ENCODE measurements at regions not wholly inside any gene's neighbourhood (a gene's known extent, or its start where the extent isn't known, plus 50 kb on each side); places are given as distances from the start of the nearest gene placed in this dataset.

DNA sequence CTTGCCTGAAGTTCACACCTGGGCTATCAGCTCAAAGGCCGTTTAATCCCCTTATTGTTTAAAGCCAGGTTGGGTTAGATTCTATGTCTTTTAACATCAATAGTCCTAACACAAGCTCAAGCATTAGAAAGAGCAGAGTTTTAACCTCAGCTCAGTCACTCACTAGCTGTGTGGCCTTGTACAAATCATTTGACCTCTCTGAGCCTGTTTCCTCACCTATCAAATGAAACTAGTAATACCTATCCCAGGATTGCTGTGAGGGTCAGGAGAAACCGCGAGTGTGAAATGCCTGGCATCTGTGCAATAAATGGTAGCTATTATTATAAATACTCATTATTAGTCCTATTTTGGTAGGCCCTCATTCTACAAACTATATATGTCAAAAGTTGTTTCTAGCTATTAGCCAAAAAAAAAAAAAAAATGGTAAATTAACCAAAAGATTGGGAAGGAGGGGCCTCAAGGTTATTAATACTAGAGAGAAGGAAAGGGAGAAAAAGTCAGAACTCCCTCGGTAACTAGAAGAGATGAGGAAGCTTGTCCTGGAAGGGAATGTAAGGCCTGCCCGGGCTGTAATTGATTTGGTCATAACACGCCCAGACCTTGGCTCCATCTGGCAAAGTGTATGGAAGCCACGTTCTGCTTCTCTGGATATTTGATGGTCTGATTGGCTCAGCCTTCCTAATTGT, 510.5 kb upstream of the PROK2 start:
- DNase-seq = no peak

DNA sequence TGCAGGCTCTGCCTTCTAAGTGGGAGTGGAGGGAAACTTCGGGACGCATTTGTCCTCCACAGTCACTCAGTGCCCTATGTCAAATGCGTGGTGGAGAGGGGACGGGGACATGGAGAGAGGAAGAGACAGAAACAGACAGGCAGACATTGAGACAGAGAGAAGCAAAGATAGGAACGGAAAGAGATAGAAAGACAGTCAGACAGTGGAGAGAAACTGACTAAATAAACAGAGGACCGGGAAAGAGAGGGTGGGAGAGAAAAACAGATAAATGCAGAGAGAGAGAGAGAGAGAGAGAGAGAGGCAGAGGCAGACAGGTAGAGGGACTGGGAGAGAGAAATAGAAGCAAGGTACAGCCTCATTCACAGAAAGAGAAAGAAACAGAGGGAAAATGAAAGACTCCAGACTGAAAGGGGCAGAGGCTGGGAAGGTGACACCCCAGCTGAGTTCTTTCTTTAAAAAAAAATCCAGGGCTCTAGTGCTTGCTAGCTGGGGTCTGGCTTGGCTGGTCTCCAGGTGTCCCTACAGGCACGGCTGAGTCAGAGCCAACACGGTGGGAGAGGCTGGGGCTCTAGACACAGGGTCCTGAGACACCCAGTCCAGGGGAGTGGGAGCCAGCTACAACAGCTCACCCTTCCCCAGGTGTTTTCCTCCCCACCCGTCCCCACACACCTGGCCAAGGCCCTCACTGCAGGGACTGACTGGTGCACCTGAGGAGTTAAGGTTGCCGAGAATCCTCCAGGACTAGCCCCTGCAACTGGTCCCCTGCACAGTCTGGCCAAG, 506.1 kb upstream of the PROK2 start:
- no peak for DNase-seq

DNA sequence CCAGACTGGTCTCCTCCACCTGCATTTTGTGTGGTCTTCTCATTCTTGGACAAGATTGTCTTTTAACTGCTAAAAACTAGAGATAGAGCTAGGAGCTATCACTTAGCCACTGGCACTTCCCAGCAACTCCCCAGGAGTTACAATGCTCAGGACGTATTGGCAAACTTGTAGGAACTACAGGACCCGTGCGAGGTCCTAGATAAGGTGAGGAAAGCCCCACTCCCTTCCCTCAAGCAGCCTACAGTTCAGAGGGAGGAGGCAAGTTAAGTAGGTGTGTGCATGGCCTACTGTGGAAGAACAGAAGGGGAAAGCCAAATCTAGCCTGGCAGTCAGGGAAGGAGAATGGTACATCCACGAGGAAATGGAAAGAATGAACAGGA, 504.7 kb upstream of the PROK2 start:
- no peak for DNase-seq

DNA sequence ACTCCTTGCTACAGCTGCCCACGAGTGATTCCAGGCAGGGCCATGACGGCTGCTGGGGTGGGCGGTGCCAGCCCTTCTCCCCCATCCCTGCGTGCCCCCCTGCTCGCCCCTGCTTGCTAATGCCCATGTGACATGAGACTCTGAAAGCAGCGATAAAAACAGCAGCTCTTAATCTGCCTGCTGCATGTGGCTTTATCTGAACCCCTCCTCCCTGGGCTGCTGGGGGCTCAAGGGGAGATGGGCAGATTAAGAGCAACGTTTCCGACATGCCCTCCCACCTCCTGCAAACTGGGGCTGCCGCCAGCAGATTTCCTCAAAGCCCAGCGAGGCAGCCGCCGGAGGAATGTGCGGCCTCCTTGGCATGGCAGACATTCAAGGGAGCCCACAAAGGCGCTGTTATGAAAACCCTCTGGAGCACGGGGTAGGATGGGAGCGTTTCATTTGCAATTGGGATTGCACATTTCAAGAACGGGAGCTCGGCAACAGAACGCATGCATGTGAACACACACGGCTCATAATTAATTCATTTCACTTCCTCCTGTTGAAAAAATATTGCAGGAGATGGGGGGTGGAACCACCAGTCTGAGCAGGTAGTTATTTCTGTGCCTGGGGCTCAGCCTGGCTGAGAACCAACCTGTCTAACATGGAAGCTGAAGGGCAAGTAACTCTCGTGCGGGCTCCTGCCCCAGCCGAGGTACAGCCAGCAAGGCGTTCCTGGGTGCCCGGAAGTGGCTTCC, 504.2 kb upstream of the PROK2 start:
- DNase-seq = peak in 1 of 2 donors; percentile 8

DNA sequence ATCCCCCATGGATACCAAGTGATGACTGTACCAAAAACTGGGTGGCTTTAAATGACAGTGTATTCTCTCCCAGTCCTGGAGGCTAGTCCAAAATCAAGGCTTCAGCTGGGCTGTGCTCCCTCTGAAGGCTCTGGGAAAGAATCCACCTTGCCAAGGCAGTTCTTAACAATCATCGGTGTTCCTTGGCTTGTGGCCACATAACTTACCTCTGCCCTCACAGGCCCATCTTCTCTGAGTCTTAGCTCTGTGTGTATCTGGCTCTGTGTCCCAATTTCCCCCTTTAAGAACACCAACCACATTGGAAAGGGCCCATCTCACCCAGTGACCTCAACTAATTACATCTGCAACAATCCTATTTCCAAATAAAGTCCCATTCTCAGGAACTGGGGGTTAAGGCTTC, 503.0 kb upstream of the PROK2 start:
- DNase-seq = no peak

DNA sequence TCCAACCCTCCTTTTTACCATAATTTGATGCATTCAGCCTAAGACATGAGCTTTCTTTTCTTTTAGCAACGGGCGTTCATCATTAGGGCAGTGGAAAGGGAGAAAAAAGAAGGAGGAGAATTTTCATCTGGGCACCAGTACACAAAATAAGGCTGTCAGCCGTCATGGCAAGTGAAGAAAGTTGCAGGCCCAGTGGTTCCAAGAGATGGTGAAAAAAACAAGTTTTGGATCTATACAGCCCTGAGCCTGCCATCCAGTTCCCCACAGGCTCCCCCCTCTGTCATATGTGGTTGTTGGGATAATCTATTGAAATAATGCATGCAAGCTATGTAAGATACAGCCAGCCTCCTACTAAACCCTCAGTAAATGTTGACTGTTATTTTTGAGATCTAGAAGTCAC, 500.6 kb upstream of the PROK2 start:
- no peak for DNase-seq

DNA sequence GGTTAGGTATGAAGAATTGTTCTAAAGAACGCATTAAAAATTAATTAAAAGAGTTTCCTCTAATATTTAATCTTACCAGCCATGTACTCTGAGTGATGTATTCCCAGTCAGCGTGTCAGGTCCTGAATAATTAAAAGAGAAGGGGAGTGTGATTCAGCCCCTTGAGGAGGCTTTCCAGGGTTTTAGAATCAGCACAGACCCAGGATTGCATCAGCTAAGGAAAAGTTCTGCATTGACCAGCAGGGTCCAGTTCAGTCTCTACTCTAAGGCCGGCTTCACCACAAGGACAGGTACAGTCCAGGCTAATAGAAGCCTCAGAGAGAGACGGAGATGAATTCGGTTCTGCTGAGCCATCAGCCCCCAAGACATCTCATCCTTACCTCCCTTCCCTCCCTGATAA, 499.5 kb upstream of the PROK2 start:
- no peak for DNase-seq

DNA sequence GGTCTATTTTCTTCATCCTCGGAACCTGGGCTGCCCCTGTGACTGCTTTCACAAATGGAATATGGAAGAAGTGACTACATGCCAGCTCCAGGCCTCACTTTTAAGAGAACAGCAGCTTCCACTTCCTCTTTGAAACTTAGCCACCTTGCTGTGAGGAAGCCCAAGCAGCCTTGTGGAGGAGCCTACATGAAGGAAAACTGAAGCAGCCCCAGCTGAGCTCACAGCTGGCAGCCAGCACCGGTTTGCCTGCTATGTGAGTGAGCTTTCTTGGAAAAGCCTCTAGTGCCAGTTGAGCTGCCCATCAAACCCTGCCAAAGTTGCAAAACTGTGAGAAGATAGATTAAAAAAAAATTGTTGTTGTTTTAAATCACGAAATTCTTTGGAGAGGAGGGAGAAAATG, 498.0 kb upstream of the PROK2 start:
- DNase-seq = no peak

DNA sequence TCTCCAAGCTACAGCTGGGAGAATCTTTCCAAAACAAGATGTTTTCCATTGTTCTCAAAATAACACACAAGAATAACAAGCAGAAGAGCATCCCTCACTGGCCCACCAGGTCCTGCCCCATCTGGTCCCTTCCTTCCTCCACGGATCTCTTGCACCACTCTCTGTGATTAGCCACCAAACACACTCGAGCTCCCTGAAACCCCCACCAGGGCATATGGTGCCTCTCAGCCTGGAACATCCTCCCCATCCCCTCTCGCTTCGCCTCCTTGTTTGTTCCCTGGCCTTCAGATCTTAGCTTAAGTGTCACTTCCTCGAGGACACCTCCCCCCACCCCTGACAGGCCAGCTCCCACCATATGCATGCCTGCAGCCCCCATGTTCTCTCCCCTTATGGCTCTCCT, 496.6 kb upstream of the PROK2 start:
- no peak for DNase-seq

DNA sequence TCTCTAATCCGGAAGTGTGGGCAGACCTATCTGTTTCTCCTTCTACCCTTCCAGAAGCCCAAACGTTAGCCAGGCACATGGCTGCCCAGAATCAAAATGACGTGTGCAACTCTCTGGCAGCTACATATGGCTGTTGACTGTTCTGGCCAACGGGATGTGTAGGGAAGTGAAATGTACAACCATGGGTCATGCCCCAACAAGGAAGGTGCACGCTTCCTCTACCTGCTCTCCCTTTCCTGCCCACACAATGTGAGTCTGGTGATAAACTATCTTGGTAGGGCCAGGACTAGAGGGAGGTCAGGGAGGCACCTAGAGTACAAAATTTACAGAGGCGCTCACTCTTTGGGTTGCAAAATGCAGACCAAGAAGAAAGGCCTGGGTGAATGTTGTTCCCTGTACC, 495.9 kb upstream of the PROK2 start:
- no peak for DNase-seq

DNA sequence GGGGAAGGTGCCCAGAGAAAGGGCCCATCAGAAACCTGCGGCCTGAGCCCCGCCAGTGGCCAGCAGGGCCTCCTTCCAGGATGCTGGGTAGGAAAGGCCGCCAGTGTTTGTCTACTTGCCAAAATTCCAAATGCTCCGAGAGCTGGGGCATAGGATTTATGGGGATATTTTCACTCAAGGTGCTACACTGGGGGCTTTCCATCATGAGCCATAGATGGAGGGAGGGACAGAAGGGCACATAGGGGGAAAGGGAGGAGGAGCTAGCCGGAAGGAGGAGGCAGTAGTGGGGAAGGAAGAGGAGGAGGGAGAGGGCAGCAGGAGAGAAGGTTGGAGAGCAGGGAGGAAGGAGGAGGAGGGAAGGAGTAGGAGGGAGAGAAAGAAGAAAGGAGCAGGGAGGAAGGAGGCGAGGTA, 494.7 kb upstream of the PROK2 start:
- no peak for DNase-seq

DNA sequence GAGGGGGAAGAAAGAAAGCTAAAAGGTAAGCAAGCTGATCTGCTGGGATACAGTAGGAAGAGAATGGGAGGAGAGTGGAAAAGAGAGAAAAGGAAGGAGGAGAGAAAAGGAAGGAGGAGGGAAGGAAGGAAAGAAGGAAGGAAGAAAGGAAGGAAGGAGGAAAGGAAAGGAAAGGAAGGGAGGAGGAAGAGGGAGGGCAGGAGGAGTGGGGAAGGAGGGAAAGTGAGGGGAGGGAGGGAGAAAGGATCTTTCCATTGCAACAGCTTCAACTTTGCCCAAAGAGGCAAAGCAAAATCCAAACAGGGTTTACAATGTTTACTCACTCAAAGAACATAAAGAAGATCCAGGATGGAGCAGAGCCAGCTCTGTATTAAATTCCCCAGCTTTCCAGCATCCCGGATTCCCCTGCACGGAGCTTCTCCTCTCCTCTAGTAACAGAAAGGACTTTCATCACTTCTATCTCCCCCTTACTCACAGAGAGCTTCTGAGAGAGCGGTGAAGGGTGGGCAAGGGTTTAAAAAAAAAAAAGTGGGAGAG, 494.2 kb upstream of the PROK2 start:
- no peak for DNase-seq

DNA sequence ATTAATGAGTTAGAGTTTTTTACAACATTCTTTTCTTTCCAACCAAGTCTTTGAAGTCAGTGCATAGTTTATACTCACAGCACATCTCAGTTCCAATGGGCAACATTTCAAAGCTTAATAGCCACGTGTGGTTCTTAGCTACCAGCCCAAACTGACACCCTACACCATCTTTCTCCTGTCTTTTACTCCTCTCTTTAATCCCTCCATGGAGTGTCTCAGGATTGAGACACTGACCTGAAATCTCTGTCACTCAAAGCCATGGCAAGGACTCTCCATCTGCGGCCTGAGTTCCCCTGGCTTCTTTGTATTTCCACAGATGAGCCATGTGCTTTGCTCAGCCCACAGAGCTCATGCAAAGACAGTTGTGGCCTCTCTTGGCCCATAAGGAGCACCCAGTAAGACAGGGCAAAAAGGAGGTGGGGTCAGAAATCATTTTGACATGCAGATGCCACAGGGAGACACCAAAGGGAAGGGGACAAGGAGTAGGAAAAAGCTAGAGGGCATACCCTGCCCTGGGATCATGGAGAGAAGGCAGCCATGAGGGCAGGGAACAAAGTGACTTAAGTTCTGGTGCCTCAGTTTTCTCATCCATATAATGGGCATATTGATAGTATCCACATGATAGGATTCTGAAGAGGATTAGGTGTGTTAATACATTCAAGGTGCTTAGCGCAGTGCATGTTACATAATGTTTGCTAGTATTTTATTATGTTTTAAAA, 493.6 kb upstream of the PROK2 start:
- DNase-seq = no peak

DNA sequence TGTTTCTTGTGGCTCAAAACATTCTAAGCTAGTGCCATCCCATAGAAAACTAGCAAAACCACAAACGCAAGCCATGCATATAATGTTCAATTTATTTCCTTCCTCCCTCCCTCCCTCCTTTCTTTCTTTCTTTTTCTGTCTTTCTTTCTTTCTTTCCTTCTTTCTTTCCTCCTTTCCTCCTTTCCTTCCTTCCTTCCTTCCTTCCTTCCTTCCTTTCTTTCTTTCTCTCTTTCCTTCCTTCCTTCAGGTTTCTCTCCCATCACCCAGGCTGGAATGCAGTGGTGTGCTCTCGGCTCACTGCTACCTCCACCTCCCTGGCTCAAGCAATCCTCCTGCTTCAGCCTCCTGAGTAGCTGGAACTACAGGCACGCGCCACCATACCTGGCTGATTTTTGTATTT, 492.8 kb upstream of the PROK2 start:
- DNase-seq = no peak

DNA sequence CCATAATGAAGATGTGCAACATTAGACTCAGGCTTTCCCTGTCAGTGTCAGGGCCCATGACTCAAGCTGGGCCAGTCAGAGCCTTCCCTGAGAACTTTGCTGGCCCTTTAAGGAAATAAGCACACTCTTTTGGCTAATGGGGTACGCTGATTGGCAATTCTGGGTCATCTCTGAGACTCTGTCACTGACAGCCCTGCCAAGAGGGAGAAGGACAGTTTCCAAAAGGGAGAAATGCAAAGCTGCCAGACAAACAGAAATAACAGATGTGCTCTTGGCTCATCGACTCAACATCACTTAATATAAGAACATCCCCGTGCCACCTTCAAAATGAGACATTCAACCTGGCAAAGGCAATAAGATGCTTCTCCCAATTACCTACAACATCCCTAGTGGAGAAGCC, 491.9 kb upstream of the PROK2 start:
- no peak for DNase-seq

DNA sequence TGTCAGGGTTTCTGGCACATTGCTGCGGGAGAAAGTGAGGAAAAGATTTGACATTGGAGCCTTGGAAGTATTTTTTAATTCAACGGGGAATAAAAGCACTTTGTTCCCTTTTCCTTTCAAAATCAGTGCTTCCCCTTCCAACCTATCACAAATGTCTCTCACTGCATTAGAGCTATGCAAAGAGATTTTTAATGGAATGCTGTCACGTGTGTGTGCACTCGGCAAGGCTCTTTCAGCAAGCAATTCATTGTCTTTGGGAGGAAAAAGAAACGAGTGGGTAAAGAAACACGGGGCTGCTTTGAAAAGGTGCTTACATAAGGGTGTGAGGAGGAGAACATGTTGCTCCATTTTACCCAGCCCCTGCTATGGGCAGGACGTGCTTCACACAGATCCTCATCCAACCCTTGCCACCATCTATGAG, 490.4 kb upstream of the PROK2 start:
- no peak for DNase-seq

DNA sequence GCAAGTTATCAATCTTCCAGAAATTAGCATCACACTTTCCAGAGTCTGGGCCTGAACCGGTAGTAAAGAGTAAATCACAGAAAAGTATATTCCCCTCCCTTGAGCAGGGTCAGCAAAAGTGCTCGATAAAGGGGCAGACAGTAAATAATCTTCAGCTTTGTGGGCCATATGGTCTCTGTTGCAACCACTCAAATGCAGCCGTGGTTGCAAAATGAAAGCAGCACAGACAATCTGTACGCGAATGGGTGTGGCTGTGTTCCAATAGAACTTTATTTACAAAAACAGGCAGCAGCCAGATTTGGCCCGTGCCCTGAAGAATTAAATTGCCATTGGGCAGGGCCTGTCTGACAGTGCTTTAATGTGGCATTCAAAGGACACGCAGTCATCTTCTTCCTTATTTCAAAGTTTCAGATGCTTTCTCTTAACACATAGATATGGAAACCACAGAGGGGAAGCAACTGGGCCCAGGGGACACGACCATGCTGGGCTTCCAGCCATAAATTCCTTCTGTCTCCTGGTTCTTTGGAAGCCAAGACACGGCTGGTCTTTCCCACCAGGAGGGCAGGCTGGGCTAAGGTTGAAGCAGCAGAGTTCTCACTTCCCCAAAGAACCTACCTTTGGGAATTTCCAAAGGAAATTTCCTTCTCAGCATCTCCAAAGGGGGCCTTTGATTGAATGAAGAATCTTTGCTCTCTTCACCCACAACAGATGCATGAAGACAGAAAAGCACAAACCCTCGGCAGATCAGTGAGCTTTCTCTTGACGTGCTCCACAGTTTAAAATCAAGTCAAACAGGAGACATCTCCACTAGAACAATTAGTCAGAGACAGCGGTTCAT, 489.8 kb upstream of the PROK2 start:
- DNase-seq = peak; percentile 60 to 66

DNA sequence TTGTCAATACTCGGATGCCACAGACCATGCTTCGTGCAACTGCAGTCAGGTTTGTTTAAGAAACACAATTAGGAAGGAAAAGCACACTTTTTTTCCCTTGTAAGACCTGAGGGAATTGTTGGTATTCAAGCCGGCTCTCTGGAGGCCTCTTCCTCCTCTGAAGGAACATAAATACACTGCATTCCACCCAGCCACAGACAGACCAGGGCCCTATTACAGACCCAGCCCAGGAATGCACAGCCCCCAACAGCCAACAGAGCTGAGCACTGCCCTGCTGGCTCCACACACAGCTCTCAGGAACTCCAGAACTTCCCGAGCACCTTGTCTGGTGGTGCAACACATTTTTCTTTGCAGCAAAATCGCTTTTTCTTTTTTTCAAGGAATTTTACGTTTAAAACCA, 488.7 kb upstream of the PROK2 start:
- DNase-seq = no peak

DNA sequence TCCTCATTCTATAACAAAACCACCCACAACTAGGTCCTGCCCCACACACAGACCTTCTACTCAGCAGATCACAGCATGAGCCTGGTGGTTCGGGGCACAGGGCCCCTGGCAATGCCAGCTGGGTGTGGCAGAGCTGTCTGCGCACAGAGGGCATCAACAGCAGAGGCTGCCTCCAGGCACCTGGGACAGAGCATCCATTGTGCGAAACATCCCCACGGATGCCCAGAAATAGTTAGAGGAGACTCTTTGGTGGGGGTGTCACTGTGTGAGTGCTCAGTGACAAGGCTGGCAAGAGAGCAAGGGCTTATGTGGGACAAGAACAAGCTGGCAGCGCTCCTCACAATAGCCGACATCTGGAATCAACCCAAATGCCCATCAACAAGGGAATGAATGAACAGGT, 487.4 kb upstream of the PROK2 start:
- no peak for DNase-seq

DNA sequence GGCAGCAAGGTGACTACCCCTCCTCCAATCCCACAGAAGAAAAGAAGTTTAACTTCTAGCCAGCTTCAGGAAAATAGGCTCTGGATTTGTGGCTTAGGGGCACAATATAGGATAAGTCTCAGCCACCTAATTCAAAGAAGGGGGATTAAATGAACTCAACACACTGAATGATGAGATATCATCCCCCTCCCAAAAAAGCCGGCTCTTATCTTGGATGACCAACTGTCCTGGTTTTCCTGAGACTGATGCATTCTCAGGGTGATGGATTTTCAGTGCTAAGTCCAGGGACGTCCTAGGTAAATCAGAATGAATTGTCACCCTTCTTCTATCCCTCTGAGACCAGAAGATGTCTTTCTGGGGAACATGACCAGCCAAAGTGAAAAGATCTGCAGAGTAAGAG, 487.0 kb upstream of the PROK2 start:
- no peak for DNase-seq

DNA sequence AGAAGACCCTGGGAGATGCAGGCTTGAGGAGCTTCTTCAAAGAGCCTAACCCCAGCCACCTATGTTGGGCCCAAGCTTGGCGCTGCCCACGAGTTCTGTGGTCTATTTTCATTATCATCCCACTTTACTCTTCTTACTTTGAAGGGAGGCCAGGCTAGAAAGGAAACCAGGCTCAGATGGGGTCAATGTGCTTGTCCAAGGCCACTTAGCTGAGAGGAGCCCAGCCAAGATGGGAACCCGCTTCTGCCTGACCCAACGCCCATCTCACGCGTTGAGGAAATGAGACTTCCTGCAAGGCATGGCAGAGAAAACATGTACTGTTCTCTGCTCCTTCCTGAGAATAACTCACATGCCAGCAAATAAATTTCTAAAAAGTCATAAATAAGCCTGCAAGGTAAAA, 486.3 kb upstream of the PROK2 start:
- peak in 1 of 2 donors; percentile 32 for DNase-seq

DNA sequence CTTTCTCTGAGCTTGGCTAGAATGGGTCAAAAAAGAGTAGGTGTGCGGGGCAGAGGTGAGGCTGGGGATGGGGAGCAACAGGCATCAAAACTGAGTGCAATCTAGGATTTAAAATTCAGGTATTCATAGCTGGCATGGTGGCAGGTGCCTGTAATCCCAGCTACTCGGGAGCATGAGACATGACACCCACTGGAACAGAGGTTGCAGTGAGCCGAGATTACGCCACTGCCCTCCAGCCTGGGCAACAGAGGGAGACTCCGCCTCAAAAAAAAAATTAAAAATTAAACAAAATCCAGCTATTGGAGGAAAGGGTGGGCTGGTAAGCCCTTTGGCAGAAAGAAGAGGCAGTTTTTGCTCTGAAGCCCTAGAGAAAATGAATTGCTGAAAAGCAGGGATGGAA, 485.8 kb upstream of the PROK2 start:
- DNase-seq = no peak
